Activated CD4-positive, CD25-positive, alpha-beta regulatory T cell treated with anti-CD3 and anti-CD28 coated beads, Interleukin-2, amount 50 U/mL, for 16 hours (primary cell): ENCODE measurements at regions not wholly inside any gene's neighbourhood (a gene's known extent, or its start where the extent isn't known, plus 50 kb on each side); places are given as distances from the start of the nearest gene placed in this dataset.

Experiments
- DNase-seq: peaks from one replicate; pipeline ENCODE4 v3.0.0-alpha.2; 2020; ENCODE audit warnings: low read depth, low spot score

DNA sequence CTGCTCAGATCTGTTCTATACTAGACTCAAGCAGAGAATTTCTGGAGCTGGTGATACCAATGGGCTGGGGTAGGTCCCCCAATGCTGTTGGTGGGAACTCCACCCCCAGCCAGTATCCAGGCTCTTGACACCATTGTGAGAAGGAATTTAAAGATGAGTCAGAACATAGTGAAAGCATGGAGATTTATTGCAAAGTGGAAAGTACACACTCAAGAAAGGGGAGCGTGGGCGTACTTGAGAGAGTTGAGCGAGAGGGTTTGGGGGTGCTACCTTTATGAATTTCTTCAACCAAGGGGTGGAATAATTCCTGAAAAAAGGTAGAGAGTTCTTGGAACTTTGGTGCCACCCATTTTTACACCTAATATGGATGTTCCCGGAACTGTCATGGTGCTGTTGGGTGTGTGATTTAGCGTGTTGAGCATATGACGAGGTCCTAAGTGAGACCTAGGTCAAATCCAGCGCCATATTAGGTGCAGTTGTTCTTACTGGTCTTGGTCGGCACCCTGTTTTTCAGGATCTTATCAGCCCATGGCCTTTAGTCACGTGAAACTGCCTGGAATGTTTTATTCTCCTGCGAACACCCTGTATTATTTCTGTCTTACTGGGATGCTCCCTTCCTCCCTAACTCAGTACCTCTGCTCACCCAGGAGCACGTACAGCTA is 122.0 kb upstream of the AHR start:
- no peak for DNase-seq

DNA sequence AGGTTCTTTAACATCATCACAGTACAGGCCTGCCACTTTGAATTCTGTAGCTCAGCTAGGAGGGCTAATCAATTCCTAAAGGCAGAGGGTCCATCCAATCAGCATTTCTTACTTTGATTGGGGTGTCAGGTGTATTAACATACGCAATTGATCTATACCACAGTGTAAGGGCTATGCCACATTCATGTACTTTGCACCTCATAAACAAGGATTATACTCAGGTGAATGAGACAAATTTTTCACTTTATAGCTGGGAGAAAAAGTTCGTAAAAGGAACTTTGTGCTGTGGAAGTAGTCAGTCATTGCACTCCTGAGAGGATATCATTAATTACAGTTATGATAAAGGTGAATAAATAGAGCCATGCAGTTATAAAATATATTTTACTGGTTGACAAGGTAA is 119.9 kb upstream of the AHR start:
- no peak for DNase-seq

DNA sequence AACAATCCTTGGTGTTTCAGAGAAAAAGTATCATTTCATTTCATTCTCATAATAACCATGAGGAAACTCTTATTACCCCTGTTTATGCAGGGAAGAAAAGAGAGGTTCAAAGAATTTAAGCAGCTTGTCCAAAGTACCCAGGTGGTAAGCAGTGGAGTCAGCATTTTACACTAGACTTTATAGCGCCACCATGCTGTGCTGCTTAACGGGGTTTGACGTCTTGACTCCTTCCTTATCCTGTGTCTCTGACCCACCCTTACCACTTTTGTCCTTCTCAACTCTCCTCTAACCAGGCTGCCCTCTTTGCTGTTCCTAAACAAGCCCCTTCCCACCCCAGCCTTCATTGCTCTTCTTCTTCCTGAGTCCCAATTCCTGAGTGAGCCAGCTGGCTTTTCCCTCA is 117.0 kb upstream of the AHR start:
- DNase-seq, result no peak

DNA sequence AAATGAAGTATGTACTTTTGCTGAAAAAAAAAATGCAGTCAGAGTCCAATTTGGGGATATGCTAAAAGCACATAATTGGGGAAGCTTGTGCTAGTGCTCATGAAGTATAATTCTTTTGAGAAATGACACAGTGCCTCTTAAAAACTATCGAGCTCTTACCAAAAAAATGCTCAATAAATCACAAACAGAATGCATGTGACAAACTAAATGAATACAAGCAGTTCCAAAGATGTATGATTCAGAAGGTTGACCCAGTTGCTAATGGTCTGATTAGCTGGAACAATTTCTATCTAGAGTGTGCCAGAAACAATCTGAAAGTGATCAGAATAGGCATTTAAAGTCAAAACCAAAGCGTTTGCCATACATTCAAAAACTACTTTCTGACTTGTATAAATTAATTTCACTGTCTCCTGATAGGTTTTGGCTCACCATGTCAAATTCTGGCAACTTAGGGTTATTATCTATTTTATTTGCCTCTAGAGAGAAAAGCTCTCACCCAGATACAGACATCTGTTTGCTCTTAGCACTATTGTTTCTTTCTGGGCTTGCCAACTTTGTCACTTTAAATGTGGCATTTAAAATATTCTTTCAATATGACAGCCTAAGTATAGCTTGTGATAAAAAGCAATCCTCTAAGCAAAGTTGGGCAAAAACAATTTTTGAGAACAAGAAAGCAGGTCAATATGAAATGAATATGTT is 114.7 kb upstream of the AHR start:
- DNase-seq, result no peak

DNA sequence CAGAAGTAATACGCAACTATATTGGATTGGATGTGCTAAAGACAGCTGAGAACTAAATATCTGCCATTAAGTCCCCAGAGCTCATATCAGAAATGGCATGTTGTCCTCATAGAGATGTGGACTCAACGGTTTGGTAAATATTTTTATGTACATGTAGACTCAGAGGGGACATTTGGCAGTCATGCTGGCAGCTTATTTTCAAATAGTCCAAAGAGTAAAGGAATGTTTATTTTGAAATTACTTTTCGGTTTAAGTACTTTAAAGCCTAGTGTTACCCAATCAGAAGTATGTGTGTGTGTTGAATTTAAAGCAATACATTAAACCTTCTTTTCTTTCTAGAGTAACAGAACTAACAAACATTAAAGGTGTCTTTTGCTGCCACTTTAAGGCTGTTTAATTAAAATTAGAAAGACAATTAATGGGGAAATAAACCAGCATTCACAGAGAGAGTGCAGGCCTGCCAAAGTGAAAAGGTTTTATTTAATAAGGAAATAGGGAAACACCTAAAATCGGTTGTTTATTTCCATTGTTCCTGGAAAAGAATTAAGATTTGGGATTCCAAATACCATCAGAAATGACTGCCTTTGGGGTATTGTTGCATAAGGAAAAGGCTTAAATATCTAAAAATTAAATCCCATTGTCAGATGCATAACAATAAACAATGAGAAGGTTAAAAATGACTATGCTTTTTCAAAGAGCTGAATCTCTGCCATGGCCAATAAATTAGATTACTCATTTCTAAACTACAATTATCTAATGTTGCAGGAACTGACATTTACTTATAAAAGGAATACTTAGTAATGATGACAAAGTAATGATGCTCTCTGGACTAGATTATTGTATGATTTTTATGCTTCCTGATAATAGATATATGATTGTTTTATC is 113.4 kb upstream of the AHR start:
- no peak for DNase-seq

DNA sequence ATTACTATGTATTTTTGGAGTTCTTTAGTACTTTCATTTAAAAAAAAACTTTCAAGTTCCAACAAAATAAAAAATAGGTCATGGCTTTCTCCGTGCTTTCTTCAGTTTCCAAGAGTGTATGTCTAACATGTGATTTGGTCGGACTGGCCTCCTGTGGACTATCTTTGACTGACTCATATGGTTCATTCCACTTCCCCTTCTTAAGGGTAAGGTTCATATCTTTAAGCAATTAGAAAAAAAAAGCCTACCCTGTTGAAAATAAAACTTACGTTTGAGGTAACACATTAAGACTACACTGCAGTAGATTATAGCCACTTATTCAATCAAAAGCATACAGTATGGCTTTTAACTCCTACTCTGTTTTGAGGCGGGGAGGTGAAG is 112.8 kb upstream of the AHR start:
- DNase-seq, result no peak

DNA sequence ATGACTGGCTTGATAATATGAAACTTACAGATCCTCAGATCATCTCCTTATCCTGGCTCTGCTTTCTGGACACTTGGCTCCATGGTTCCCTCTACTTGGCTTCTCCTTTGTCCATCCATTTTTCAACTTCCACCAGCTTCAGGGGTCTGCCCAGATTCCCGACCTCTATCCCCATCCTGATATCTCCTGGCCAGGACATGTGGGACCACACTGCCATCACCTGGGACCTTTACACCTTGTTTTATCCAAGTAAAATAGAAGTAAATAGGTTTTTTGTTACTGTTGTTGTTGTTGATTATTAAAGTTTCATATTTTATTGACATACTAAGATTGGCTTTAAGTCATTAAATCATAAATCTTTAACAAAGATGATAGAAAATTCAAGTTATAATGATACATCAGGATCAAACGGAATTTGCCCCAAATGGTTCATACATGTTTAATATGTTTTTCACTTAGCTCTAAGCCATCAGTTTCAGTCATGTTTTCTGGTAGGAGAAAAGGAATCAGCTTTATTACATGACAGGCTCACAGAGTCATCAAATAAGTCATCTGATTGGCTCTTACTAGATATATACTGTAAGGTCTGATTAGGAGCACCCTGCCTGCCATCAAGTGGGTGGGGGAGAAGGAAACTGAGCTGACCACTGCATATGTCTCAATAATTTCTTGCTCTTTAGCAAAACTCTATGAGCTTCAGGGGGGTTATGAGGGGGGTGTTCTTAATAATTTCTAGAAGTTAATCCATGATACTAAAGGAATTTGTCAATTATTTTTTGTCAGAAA is 111.5 kb upstream of the AHR start:
- no peak for DNase-seq

DNA sequence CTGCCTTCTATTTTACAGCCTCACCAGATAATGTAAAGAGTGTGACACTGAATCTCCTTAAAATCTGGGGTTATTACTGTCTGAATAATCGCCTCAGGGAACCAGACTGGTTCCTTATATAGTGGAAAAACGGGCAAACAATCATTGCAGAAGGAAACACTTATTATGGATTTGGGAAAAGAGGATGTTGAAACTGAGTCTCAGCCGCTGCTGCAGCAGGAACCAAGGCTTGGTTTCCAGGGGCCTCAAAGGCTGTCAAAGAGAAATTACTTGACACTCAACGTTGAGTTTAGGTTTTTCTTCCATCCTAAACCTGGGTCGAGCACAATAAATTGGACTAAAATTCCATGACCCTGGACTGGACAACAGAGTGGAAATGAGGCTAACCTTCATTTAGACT is 103.8 kb upstream of the AHR start:
- DNase-seq, result no peak

DNA sequence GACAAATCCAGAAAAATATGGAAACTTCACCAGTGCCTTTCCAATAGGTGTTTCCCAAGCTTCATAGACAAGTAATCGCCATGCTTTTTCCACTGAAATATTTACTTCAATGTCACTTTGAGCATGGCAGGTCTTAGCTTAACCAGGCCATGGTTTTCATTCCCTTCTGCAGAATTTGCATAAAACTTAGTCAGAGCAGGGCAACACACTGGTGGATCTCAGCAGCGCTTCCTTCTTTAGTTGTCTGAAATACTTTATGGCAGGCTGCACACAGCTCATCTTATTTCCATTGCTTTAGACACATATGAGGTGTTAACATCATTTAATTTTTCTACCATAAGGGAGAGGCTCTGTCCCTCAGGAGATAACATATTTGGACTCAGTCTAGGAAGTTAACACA is 102.9 kb upstream of the AHR start:
- no peak for DNase-seq

DNA sequence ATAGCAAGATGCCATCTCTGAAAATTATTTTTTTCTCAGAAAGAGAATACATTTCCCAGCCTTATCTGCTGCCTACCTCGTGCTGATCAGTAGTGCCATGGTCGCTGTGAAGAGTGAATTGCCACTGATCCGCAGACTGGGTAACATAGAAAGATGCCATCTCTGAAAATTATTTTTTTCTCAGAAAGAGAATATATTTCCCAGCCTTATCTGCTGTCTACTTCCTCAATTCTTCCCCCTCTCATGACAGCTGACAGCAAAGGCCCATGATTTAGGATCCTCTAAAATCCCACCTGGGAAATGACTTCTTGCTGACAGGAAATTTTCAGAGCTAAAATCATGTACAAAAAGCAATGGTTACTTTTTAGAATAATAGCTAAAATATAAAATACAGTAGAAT is 92.5 kb upstream of the AHR start:
- no peak for DNase-seq

DNA sequence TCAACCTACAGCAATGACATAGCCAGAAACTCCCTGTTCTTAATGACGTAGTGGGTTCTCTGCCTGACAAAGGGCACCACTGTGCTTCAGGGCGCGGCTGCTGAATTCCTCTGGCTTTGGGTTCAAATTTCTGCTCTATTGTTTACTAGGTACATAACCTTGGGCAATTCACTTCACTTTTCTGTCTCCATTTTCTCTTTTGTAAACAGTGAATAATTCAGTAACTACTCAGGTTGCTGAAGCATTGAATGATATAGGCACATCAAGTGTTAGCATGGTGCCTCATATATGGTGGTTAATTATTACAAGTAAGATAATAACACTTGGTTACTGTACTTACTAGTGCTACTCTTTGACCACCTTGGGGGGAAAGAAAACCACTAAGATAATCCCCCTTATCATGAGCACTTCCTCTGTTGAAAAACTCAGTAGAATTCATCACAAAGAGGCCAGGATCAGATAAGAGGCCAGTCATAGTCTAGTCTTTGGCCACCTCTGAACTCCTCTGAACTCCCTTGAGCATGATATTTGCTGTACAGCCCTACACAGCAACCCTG is 92.0 kb upstream of the AHR start:
- no peak for DNase-seq

DNA sequence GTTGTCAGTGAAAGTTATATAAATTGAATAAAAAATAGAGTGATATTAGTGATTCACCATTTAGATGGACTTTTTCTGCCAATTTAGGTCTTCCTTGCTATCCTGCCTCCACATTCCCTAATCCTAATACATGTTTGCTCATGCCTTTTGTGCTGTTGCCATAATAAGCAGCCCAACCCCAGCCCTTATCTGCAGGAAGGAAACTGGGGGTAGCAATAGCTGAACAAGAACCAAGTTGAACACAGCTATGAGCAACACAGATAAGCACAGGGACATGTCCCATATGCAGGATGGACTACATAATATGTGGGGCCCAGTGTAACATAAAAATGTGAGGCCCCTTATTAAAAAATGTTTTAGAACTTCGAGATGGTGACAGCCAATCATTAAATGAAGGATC is 91.2 kb upstream of the AHR start:
- no peak for DNase-seq

DNA sequence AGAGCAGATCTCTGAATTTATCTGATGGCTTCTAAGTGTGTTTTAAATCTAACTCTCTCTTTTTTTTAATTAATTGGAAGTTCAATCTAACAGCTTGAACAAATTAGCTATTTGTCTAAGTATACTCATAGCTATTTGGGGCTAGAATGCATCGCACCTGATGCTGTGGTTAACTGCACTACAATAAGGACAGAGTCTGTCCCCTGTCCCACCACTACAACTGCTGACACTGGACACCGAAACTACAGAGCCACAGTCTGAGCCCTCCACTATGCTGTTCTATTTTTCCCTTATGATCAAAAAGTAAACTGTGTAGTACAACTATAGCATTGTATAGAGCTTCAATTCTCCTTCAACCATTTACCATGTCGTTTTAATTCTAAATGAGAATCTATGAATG is 89.4 kb upstream of the AHR start:
- DNase-seq, result no peak

DNA sequence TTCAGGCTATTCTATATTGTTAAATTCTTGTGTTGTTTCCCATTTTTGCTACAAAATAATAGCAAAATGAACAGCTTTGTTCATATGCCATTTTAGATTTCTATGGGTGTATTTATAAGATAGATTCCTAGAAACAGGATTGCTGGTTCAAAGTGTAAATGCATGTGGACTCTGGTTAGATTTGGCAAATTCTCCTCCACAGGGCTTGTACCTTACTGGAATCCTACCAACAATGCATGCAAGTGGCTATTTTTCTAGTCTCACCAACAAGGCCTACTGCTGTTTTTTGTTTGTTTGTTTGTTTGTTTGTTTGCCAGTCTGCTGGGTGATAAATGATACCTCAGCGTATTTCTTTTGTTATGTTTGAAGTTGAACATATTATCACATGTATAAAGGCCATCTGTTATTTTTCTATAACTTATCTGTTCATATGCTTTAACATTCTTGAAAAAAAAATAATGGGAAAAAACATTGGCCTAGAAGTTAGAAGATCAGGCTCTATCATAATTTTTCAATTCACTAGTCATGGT is 87.1 kb upstream of the AHR start:
- DNase-seq, result no peak

DNA sequence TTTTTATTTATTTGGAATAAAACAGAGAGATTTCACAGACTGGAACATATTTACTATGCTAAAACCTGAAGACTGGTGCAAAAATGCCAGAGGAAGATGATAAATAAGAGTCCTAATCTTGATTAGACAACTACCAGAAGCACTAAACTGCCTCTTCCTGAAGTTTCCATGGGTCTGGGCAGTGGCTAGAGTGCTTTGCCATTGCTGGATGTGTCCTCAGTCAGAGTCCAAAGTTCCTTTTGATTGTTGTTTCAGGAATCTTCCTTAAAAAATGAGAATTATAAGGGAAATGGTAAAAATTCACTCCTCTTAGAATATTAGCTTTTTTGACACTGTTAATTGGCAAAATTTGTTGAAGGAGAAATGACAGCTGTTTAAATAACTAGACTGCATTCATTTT is 86.3 kb upstream of the AHR start:
- no peak for DNase-seq

DNA sequence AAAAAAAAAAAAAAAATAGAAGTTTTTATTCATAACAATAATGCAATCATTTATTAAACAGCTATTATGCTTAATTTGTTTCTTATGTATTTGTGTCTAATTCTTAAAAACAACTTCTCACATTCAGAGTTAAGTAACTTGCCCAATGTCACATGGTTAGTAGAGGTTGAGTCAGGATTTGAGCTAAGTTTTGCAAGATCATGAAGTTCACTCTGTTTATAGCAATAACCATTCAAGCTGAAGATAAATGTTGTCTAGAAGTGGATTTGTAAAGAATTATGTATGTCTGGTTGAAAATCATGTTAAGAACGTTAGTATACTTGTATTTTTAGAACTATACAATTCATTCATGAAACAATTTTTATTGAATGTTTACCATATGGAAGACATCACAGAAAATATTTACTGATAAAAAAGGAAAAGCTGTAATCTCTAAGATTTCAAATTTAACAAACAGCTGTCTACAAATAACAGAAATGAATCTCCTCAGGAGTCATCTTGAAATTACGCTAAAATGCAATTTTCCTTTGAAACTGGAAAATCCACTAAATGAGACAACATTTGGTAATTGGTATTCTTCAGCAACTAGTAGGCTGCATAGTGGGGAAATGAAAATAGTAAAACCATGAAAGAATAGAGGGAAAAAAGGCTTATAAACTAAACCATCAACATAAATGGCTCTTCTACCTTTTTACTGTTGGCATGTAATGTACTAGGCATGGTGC is 70.5 kb upstream of the AHR start:
- DNase-seq, result no peak

DNA sequence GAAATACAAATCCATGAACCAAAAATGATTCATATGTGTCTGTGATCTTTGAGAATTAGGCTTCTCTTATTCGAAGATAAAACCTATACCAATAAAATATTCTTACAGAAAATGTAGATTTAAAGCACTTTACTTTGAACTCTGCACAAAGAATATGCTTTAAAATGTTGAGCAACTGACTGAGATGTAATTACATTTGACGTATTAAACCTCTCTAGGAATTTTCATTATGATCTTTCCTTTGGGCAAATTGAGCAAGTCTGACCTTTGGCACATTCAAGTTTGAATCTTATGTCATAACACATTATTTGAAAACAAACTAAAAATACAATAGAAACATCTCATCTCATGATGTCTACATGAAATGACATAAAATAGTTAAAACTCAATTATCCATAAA is 69.2 kb upstream of the AHR start:
- DNase-seq, result no peak

DNA sequence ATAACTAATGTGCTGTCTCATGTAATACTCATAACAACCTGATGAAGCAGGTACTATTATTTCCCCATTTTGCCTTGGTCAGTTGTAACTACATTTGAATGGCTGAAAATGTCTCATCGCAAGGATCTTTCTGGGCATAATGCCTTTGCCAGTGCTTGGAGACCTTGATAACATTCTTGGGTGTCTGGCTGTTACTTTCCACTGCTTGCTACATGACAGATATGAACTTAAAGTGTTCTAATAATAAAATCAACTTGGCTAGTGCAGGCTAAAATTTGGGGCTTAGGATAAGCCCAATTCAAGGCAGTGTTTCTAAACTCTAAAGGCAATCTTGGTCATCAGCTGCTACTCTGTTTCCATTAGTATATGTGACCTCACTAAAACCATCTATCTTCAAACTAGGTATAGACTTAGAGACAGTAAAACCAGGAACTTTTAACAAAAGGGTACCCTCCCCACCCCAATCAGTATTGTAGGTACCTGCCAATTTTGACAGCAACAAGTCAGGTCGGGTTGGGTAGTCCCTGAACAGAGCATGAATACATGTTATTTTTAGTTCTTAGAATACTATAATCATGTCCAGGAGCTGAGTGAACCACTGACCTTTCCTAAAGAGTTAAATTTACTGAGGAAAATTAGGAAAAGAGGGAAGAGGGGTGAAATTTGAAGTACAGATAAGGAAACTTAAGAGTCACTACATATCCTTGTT is 68.2 kb upstream of the AHR start:
- DNase-seq, result no peak

DNA sequence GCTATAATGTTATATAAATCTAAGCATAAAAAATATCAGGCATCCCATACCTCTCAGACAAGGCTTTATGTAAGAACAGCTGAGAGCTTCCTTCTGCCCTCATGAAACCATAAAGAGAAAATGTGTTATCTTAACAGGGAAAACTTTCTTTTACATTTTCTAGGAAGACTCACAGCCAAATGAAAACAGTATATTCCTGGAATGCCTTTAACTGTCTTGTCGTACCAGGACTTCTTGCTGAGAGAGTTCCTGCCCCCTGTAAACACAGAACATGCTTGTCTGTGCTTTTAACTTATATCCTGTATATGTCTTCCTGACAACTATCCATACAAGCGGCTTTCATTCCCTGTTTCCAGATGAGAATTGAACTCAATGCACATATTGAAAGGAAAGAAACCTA is 64.8 kb upstream of the AHR start:
- DNase-seq, result no peak

DNA sequence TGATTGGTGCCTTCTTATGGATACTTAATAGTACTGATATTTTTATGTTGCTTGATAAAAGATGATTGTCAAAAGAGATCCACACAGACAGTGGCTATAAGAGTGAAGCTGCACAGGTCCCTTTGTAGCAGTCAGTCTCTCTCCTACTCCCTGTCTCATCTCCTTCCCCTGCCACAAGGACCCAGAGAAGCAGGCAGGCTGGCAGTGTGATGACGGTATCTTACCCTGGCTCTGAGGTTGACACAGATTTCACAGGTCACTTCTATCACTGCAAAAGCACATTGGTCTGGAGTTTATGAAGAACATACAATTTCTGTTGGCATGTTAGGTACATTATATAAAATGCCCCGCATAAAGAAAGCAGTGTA is 64.4 kb upstream of the AHR start:
- DNase-seq, result no peak
